ENCODE measurements at regions not wholly inside any gene's neighbourhood (a gene's known extent, or its start where the extent isn't known, plus 50 kb on each side); places are given as distances from the start of the nearest gene placed in this dataset. TPM values are rescaled to one million over a fixed set of nuclear protein-coding genes. Genes with fewer than 3 reads are reported as not detected.

DNA sequence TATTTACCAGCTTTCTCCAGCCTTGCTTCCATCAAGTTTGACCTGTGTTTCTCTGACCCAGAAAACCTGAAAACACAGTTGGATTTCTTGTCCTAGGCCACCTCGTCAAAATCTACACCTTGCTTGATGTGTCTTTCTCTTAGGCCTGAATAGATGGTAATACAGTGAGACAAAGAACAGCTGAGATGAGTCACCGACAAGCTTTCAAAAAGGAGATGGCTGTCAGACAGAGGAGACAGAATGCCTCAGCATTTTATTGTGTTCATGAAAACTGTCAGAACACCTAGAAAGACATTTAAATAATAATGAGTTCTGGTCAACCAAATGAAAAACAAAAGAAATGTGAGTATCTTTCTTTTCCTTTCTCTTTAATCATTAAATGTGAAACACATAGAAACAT lies 119.7 kb upstream of the SORCS1 start:
- H3K4me1 ChIP-seq (ENCODE audit: insufficient read depth) = no peaks in the 10 kb centered on the region
- H3K27ac ChIP-seq (ENCODE audit: low read depth) = no peak overlapping the region
- no peak for DNase-seq (ENCODE audit: extremely low spot score)
- 67% methylated on average over 2 of the region's 2 CpGs for WGBS
- no peak overlapping the region for H3K4me3 ChIP-seq (ENCODE audit: low read depth, low read length)
- no peaks in the 10 kb centered on the region for H3K36me3 ChIP-seq (ENCODE audit: insufficient read depth)

DNA sequence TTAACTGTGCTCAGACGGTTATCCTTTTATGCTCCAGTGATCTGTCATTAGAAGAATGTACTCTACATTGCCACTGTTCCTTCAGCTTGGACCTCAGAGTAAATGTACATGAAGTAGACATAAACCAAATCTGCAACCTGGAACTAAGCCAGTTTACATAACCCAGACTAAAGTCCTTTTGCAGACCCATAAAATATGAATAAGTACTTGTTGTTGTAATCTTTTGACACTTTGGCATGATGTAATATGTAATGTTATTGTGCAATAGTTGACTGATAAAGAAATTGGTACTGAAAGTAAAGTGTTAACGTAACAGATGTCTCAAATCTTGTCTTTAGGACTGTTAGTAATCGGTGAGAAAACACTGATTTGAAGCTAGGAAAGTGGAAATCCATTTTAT lies 115.8 kb upstream of the SORCS1 start:
- H3K4me3 ChIP-seq (ENCODE audit: low read depth, low read length) = no peak overlapping the region
- WGBS = 28% methylated on average over 3 of the region's 3 CpGs
- H3K36me3 ChIP-seq (ENCODE audit: insufficient read depth) = no peaks in the 10 kb centered on the region
- no peak overlapping the region for H3K27ac ChIP-seq (ENCODE audit: low read depth)
- H3K4me1 ChIP-seq (ENCODE audit: insufficient read depth) = no peaks in the 10 kb centered on the region
- DNase-seq (ENCODE audit: extremely low spot score) = no peak

DNA sequence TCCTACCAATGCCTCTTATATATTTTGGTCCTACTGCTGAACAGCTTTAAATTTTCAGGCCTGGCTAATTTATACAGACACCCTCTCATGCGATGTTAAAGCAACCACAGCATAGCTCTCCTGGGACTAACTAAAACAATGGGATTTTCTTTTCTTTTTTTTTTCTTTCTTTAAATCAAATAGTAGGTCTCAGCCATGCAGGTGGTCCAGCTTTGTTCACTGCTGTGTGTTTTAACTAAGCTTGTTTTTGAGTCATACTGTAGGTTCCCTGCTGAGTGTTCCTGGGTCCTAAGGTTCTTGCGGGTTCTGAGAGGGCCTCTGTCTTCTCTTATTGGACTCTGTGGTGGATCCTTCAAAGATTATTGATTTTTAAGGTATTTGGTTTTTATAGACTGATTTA lies 113.1 kb upstream of the SORCS1 start:
- no peak for DNase-seq (ENCODE audit: extremely low spot score)
- no peaks in the 10 kb centered on the region for H3K36me3 ChIP-seq (ENCODE audit: insufficient read depth)
- H3K27ac ChIP-seq (ENCODE audit: low read depth) = no peak overlapping the region
- no peak overlapping the region for H3K4me3 ChIP-seq (ENCODE audit: low read depth, low read length)
- no peaks in the 10 kb centered on the region for H3K4me1 ChIP-seq (ENCODE audit: insufficient read depth)
- WGBS = 88% methylated on average over 2 of the region's 2 CpGs

DNA sequence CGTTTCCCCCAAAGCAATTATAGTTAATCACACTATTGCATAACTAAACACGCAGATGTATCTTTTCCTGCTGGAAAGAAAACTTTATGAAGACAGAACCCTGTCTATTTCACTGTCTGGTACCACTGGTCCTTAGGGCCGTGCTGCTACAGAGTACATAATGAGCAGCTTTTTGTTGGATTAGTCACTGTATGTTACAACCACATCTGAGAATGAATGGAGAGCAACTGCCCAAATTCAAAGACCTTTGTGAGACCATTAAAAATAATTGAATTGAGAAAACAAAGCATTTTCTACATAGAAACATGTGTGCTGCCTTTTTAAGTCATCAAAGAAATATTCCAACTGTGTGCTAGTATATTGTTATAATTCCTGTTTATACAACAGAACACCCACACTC lies 111.3 kb upstream of the SORCS1 start:
- H3K4me3 ChIP-seq (ENCODE audit: low read depth, low read length) = no peak overlapping the region
- no peak overlapping the region for H3K27ac ChIP-seq (ENCODE audit: low read depth)
- no peaks in the 10 kb centered on the region for H3K4me1 ChIP-seq (ENCODE audit: insufficient read depth)
- no peaks in the 10 kb centered on the region for H3K36me3 ChIP-seq (ENCODE audit: insufficient read depth)
- DNase-seq (ENCODE audit: extremely low spot score) = no peak
- WGBS = 71% methylated on average over 3 of the region's 3 CpGs

DNA sequence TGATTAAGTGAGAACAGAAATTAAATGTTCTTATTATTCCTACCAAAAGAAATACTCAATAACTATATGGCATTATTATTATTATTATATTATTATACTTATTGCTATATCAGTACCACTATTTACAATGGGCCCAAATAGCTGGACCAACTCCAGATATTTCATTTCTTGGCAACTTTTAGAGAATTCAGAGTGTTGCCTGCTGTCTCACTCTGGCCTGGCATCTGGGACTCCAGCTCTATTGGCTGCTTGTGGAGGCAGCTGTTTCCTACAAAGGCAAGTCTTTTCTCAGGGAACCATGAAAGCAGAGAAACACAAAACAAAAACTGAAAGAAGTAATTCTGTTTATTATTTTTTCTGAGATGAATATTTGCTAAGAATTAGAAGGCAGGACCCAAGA lies 105.1 kb upstream of the SORCS1 start:
- no peak overlapping the region for H3K27ac ChIP-seq (ENCODE audit: low read depth)
- H3K4me3 ChIP-seq (ENCODE audit: low read depth, low read length) = no peak overlapping the region
- no peak for DNase-seq (ENCODE audit: extremely low spot score)

DNA sequence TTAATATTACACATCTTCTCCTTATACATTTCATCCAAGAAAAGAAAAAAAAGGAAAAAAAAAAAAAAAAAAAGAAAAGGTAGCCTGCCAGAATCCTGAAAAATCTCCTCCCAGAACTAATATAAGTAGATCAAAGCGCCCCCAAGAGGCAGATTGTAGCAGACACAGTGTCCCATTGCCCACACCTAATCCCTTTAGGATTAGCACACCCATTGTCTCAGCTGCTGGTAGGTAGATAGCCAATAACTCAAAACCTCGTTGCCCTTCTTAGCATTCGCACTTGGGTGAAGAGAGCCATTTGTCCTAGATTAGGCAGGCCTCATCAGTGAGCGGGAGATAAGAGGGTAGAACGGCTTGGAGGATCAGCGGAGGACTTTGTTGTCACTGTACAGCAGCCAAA lies 100.2 kb upstream of the SORCS1 start:
- DNase-seq (ENCODE audit: extremely low spot score) = no peak
- WGBS = 50% methylated on average over 6 of the region's 6 CpGs
- Histone ChIP-seq H3K4me1 (ENCODE audit: insufficient read depth) (no peaks in the 10 kb centered on the region), H3K4me3 (ENCODE audit: low read depth, low read length) (no peak overlapping the region), H3K27ac (ENCODE audit: low read depth) (no peak overlapping the region), H3K36me3 (ENCODE audit: insufficient read depth) (no peaks in the 10 kb centered on the region)

More for the DNA sequence above, 105.1 kb upstream of the SORCS1 start:
- H3K4me1 ChIP-seq (ENCODE audit: insufficient read depth) = no peaks in the 10 kb centered on the region
- H3K36me3 ChIP-seq (ENCODE audit: insufficient read depth) = no peaks in the 10 kb centered on the region

- WGBS = 90% methylated on average over 5 of the region's 5 CpGs
- no peaks in the 10 kb centered on the region for H3K4me1 ChIP-seq (ENCODE audit: insufficient read depth)
- DNase-seq (ENCODE audit: extremely low spot score) = no peak
- no peaks in the 10 kb centered on the region for H3K36me3 ChIP-seq (ENCODE audit: insufficient read depth)
- H3K27ac ChIP-seq (ENCODE audit: low read depth) = no peak overlapping the region
- H3K4me3 ChIP-seq (ENCODE audit: low read depth, low read length) = no peak overlapping the region
Observed at GRCh38 chr10:107244122-107244521, 79.6 kb upstream of the SORCS1 start.

DNA sequence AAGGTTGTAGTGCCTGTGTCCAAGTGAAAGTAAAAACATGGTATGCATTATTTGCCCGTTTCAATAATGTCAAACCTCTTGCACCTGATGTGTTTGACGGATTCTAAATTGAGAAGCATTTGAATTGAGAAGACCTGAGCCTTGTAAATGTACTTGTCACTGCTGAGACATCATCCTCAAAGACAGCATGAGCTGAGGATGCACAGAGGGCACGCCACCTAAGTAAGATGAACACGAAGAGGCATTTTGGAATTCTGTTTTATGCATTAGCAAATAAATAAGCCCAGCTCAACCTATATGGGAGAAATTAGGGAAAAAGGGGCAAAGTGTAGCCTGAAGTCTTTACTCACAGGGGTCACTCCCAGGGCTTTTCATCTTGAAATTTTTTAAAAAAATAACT lies 73.8 kb upstream of the SORCS1 start:
- Histone ChIP-seq H3K36me3 (ENCODE audit: insufficient read depth) (no peaks in the 10 kb centered on the region), H3K27ac (ENCODE audit: low read depth) (no peak overlapping the region), H3K4me1 (ENCODE audit: insufficient read depth) (no peaks in the 10 kb centered on the region), H3K4me3 (ENCODE audit: low read depth, low read length) (no peak overlapping the region)
- no peak for DNase-seq (ENCODE audit: extremely low spot score)
- 84% methylated on average over 4 of the region's 4 CpGs for WGBS

GRCh38 chr10:107232013-107232412 lies 67.5 kb upstream of the SORCS1 start:
- DNase-seq (ENCODE audit: extremely low spot score) = no peak
- H3K27ac ChIP-seq (ENCODE audit: low read depth) = no peak overlapping the region
- H3K4me1 ChIP-seq (ENCODE audit: insufficient read depth) = no peaks in the 10 kb centered on the region
- no peak overlapping the region for H3K4me3 ChIP-seq (ENCODE audit: low read depth, low read length)
- no peaks in the 10 kb centered on the region for H3K36me3 ChIP-seq (ENCODE audit: insufficient read depth)
- WGBS = 34% methylated on average over 2 of the region's 2 CpGs

- H3K27ac ChIP-seq (ENCODE audit: low read depth) = no peak overlapping the region
- WGBS = 77% methylated on average over 4 of the region's 4 CpGs
- no peak for DNase-seq (ENCODE audit: extremely low spot score)
- no peaks in the 10 kb centered on the region for H3K36me3 ChIP-seq (ENCODE audit: insufficient read depth)
- H3K4me1 ChIP-seq (ENCODE audit: insufficient read depth) = no peaks in the 10 kb centered on the region
- no peak overlapping the region for H3K4me3 ChIP-seq (ENCODE audit: low read depth, low read length)
Observed at GRCh38 chr10:107230887-107231286, 66.4 kb upstream of the SORCS1 start.

DNA sequence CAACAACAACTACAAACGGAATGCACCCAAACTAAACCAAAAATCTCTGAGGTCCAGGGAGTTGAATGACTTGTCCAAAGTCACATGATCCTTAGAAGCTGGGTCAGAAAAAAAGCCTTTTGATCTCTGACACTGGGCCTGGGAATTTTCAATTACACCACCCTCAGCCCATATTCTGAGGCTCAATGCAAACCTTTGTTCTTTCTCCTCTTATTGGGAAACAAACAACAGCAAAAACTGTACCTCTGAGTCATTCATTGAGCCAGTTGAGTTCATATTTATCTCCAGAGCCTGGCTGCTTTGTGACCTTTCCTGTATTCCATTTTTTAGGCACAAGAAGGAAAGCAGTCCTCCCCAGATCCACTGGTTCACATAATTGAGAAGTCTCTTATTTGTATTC lies 51.2 kb upstream of the SORCS1 start:
- DNase-seq (ENCODE audit: extremely low spot score) = no peak
- WGBS = 70% methylated on average over 1 of the region's 1 CpG

More for the DNA sequence above, 51.2 kb upstream of the SORCS1 start:
- Histone ChIP-seq H3K4me1 (ENCODE audit: insufficient read depth) (no peaks in the 10 kb centered on the region), H3K4me3 (ENCODE audit: low read depth, low read length) (no peak overlapping the region), H3K27ac (ENCODE audit: low read depth) (no peak overlapping the region), H3K36me3 (ENCODE audit: insufficient read depth) (no peaks in the 10 kb centered on the region)

Small RNAs in the stretch of these regions (small RNA-seq; reads per million reads assigned to genes)
- gene AL390123.1 (not detected), gene RNA5SP326 (not detected), gene RNU5B-6P (0.27 reads per million), gene RNU6-839P (not detected)

Measured in urinary bladder (tissue), 4 donors.